LNCAP (cell line): ENCODE measurements at regions not wholly inside any gene's neighbourhood (a gene's known extent, or its start where the extent isn't known, plus 50 kb on each side); places are given as distances from the start of the nearest gene placed in this dataset.

ENCODE experiments used
- TF ChIP-seq, protein P1 (sequence below): fragments of 450-650 bp; IDR thresholded peaks from 2 replicates; pipeline ENCODE4 v1.5.1; 2017; ENCODE audit warnings: mild to moderate bottlenecking

DNA sequence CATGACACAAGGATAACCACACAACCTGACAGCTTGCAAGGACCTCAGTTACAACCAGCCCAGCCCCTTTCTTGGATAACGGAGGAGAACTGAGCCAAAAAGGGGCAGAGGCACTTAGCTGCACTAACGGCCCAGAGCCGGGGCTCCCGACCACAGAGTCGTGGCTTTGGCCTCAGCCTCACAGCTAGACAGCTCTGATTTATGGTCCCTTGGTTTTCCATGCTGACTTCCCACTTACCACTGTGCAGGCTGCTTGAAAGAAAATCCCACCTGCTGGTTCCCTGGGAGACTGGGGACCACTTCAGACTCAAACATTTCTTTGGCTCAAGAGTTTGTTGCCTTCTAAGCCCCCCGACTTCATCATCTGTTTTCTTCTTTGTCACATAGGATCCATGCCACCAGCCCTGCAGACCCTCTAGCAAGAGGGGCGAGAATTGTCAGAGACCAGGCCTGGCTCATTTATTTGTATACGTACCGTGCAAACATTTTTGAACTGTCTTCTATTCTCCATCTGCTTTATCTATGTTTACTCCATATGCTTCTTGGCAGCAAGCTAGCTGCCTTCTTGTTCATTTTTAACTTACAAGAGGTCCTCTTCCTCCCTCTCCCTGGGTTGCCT, 352.6 kb upstream of the MYT1L start:
- TF ChIP-seq, protein P1, sequence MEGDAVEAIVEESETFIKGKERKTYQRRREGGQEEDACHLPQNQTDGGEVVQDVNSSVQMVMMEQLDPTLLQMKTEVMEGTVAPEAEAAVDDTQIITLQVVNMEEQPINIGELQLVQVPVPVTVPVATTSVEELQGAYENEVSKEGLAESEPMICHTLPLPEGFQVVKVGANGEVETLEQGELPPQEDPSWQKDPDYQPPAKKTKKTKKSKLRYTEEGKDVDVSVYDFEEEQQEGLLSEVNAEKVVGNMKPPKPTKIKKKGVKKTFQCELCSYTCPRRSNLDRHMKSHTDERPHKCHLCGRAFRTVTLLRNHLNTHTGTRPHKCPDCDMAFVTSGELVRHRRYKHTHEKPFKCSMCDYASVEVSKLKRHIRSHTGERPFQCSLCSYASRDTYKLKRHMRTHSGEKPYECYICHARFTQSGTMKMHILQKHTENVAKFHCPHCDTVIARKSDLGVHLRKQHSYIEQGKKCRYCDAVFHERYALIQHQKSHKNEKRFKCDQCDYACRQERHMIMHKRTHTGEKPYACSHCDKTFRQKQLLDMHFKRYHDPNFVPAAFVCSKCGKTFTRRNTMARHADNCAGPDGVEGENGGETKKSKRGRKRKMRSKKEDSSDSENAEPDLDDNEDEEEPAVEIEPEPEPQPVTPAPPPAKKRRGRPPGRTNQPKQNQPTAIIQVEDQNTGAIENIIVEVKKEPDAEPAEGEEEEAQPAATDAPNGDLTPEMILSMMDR: no peak

DNA sequence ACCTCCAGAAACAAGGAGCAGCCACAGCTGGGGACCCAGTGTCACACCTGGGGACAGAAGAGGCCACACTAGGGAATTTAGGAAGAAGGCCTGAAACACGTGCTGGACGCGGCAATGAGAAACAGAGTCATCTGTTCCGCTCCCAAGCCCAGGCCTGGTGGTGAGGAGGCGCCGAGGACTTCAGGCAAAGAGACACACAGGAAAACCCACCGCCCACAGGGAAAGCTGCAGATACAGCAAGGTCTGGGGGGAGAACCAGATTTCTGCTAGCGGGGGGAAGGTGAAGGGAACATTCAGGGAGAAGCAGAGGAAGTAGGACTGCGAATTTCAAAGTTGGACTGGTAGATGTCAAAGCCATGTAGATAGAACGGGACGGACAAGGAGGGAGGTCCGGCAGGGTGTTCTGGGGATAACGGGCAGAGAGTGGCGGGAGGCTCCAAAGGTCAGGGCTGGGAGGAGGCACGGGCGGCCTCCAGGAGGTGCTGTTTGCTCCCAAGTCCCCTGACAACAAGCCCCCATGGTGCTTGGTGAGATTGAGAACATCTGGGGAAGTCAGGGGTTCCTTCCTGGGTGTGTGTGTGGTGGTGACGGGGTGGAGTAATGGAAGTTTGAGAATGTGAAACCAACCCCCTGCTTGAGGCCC, 351.7 kb upstream of the MYT1L start:
- TF ChIP-seq, protein P1: no peak

DNA sequence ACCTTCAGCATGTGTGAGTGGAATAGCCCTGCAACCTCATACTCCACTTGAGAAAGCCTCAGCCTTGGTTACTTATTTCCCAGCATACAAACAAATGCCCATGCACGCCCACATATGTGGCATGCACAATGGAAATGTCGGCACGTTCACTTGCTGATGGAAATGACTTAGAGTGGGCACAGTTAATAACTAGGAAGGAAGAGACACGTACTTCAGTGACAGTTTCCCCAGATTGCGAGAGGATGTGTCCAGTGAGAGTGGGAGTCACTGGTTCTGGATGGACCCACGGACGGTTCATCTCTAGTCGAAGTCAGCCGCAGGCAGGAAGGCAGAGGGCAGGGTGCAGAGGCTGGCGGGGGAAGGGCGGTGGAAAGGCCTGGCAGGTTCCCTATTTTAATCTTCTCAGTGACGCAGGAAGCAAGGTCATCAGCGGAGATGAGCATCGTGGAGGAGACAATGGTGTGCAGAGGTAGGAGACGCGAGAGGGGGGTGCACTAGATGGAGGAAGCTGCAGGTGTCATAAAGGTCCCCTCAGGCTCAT, 350.7 kb upstream of the MYT1L start:
- TF ChIP-seq, protein P1: no peak

DNA sequence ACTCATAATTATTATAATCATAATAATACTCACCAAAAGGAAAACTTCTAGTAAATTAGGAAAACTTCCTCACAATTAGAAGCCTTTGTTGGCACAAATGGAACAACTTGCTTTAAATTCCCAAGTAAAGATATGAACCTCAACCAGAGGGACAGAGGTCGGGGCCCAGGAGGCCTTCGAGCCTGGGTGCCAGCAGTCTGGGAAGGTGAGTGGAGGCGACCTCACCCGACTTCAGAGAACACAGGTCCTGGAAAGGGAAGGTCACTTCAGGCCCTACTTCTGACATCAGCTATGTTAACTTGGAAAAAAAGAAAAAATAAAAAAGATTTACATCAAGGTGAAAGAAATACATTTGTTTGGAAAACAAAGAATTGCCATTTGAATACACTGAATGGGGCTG, 350.0 kb upstream of the MYT1L start:
- TF ChIP-seq, protein P1: no peak

DNA sequence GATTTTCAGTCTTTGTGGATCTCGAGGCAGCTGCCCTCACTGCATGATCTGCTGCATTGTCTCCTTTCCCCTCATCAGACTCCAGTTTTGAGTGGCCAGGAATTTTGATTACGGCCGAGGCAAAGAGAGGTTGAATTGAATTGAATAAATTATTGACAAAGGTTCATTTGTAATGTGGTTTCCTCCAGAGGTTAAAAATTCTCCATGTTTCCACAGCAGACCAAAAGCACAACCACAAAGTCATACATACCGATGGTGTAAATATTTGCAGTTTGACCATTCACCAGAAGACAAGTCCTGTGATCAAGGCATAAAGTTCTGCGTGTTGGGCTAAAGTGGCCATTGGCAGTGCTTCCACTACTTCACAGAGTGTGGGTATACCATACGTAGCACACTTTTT, 343.8 kb upstream of the MYT1L start:
- TF ChIP-seq, protein P1: no peak

DNA sequence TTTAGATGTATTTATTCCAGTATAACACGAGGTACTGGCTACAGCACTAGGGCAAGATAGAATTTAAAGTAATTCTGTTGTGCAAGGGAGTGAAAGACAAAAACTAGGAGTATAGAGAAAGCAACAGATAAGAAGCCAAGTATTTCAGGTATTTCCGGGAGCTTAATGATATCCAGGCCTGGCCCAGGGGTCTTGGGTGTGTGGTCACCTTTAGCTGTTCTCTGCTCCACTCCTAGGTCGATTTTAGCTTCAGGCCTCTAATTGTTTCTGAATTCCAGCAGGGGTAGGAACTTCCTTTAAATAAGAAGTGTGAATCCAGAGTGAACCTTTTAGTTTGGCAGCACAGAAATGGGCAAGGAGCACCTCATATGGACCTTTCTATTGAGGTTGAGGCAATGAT, 342.3 kb upstream of the MYT1L start:
- TF ChIP-seq, protein P1: no peak

DNA sequence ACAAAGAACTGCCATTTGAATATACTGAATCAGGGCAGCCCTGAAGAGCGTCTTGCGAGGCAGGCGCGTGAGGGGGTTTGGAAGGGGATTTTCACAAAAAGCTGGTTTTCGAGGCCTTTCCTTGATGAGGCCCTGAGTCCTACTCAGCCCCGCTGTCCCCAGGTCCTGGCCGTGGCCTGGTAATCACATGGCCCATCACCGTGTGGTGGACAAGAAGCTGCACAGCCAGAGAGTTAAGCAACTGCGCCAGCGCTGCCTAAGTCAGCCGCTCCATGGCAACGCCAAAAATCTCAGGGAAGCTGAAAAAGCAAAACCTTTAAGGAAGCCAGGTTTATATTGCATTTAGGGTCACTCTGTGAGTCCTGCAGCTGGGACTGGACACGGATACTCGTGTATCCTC, 341.2 kb upstream of the MYT1L start:
- TF ChIP-seq, protein P1: no peak
